ENCODE measurements at regions not wholly inside any gene's neighbourhood (a gene's known extent, or its start where the extent isn't known, plus 50 kb on each side); places are given as distances from the start of the nearest gene placed in this dataset.

DNA sequence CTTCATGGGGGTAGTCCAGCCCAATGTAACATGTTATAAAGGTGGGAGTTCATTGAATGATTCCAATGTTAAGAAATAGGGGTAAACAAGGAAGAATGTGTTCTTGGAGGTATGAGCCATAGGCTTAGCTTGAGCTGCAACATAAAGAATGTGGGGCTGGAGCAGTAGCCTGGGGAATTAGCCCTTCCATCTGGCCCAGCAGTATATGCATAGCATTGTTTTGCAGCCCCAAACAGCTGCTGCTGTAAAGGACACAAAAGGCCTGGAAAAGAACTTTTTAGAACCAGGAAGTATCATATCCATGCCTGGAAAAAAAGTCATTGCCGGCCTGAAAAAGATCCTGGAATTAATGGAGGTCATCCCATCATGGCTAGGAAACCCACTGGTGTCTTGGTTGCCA, 55.8 kb upstream of the SMARCA2 start:
- H3K4me2 ChIP-seq (ENCODE audit: low read depth, low read length, poor library complexity, severe bottlenecking), result no peak overlapping the region
- no peaks in the 10 kb centered on the region for H4K20me1 ChIP-seq (ENCODE audit: low read depth, low read length)
- H3F3A ChIP-seq (ENCODE audit: insufficient read depth), result no peaks in the 10 kb centered on the region
- TF ChIP-seq, protein P1, sequence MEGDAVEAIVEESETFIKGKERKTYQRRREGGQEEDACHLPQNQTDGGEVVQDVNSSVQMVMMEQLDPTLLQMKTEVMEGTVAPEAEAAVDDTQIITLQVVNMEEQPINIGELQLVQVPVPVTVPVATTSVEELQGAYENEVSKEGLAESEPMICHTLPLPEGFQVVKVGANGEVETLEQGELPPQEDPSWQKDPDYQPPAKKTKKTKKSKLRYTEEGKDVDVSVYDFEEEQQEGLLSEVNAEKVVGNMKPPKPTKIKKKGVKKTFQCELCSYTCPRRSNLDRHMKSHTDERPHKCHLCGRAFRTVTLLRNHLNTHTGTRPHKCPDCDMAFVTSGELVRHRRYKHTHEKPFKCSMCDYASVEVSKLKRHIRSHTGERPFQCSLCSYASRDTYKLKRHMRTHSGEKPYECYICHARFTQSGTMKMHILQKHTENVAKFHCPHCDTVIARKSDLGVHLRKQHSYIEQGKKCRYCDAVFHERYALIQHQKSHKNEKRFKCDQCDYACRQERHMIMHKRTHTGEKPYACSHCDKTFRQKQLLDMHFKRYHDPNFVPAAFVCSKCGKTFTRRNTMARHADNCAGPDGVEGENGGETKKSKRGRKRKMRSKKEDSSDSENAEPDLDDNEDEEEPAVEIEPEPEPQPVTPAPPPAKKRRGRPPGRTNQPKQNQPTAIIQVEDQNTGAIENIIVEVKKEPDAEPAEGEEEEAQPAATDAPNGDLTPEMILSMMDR (IDR thresholded peaks at IDR 0.05; ENCODE audit: insufficient read depth, low read length, poor library complexity, severe bottlenecking), result no peak
- no peak for TF ChIP-seq EZH2phosphoT487 (conservative IDR thresholded peaks at IDR 0.05; ENCODE audit: low read length)
- no peak overlapping the region for H3K4me3 ChIP-seq (ENCODE audit: insufficient read depth, low read length, poor library complexity, severe bottlenecking)
- H3K36me3 ChIP-seq (ENCODE audit: low read length), result no peaks in the 10 kb centered on the region
- no peaks in the 10 kb centered on the region for H3K9me2 ChIP-seq (replicated peaks; ENCODE audit: insufficient read depth, low read length)
- no peak overlapping the region for H2AFZ ChIP-seq (ENCODE audit: low read depth, low read length, severe bottlenecking)
- no peaks in the 10 kb centered on the region for H3K27me3 ChIP-seq (ENCODE audit: low read length)
- no peak overlapping the region for H3K9ac ChIP-seq (ENCODE audit: low read length)
- H3K79me2 ChIP-seq (ENCODE audit: insufficient read depth, low read length), result no peaks in the 10 kb centered on the region
- H3K9me3 ChIP-seq (ENCODE audit: insufficient read depth, low read length), result no peaks in the 10 kb centered on the region
- no peak overlapping the region for H3K27ac ChIP-seq (ENCODE audit: low read depth, low read length)

DNA sequence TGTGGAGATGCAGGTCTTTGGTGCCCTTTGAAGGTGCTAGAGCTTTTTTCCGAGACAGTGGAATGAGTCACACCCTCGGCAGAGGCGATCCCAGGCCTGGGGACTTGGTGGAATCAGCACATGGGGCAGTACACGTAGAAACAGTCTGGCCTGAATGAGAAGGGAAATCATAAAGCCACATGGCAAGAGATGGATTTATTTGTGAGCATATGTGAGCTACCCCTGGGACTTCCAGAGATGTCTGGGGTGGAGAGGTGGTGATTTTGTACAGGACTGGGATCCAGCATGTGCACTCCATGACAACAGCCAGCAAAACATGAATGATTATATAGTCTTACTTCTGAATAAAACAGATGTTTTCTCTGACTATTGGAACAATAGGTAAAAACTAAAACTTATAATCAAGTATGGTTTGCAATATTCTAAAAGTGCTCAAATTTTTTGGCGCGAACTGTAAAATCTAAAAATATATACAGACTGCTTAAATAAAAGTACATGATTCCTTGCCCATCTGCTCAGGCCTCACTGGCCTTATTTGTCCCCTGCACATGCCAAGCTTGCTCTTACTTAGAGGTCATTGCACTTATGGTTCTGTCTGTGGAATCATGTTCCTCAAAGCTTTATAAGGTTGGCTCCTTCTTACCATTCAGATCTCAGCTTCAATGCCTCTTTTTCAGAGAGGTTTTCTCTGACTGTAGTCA, 54.7 kb upstream of the SMARCA2 start:
- Histone ChIP-seq H3K9me2 (replicated peaks; ENCODE audit: insufficient read depth, low read length) (no peaks in the 10 kb centered on the region), H4K20me1 (ENCODE audit: low read depth, low read length) (no peaks in the 10 kb centered on the region), H3K4me3 (ENCODE audit: insufficient read depth, low read length, poor library complexity, severe bottlenecking) (no peak overlapping the region), H3K36me3 (ENCODE audit: low read length) (no peaks in the 10 kb centered on the region), H3K9ac (ENCODE audit: low read length) (no peak overlapping the region), H3K4me2 (ENCODE audit: low read depth, low read length, poor library complexity, severe bottlenecking) (no peak overlapping the region), H3F3A (ENCODE audit: insufficient read depth) (no peaks in the 10 kb centered on the region), H2AFZ (ENCODE audit: low read depth, low read length, severe bottlenecking) (no peak overlapping the region), H3K27ac (ENCODE audit: low read depth, low read length) (no peak overlapping the region), H3K79me2 (ENCODE audit: insufficient read depth, low read length) (no peaks in the 10 kb centered on the region), H3K27me3 (ENCODE audit: low read length) (no peaks in the 10 kb centered on the region), H3K9me3 (ENCODE audit: insufficient read depth, low read length) (no peaks in the 10 kb centered on the region)
- TF ChIP-seq, protein P1 (IDR thresholded peaks at IDR 0.05; ENCODE audit: insufficient read depth, low read length, poor library complexity, severe bottlenecking), result no peak
- no peak for TF ChIP-seq EZH2phosphoT487 (conservative IDR thresholded peaks at IDR 0.05; ENCODE audit: low read length)

DNA sequence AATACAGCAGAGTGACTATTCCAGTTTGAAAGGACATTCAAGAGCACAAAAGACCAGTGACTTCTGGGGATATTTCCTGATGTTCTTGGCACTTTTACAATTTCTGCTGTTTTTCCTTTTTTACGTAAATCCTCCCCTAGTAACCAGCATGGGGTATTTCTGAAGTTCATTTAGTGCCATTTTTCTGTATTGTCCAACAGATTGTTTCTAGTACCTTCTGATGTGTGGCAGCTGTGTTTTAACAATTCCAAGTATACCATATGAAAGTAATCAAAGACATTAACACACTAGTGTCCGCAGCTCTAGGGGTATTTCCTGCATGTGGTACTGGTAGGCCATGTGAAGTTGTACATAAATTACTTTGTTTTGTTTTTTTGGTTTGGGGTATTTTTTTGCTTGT, 53.0 kb upstream of the SMARCA2 start:
- Histone ChIP-seq H4K20me1 (ENCODE audit: low read depth, low read length) (no peaks in the 10 kb centered on the region), H3K9ac (ENCODE audit: low read length) (no peak overlapping the region), H3K4me2 (ENCODE audit: low read depth, low read length, poor library complexity, severe bottlenecking) (no peak overlapping the region), H3K4me3 (ENCODE audit: insufficient read depth, low read length, poor library complexity, severe bottlenecking) (no peak overlapping the region), H3K9me3 (ENCODE audit: insufficient read depth, low read length) (no peaks in the 10 kb centered on the region), H3K79me2 (ENCODE audit: insufficient read depth, low read length) (no peaks in the 10 kb centered on the region), H3K27ac (ENCODE audit: low read depth, low read length) (no peak overlapping the region), H3F3A (ENCODE audit: insufficient read depth) (no peaks in the 10 kb centered on the region), H3K9me2 (replicated peaks; ENCODE audit: insufficient read depth, low read length) (no peaks in the 10 kb centered on the region), H3K36me3 (ENCODE audit: low read length) (no peaks in the 10 kb centered on the region), H3K27me3 (ENCODE audit: low read length) (no peaks in the 10 kb centered on the region), H2AFZ (ENCODE audit: low read depth, low read length, severe bottlenecking) (no peak overlapping the region)
- TF ChIP-seq EZH2phosphoT487 (conservative IDR thresholded peaks at IDR 0.05; ENCODE audit: low read length), result no peak
- TF ChIP-seq, protein P1 (IDR thresholded peaks at IDR 0.05; ENCODE audit: insufficient read depth, low read length, poor library complexity, severe bottlenecking), result no peak
